ENCODE measurements at regions not wholly inside any gene's neighbourhood (a gene's known extent, or its start where the extent isn't known, plus 50 kb on each side); places are given as distances from the start of the nearest gene placed in this dataset.

GRCh38 chr3:159170436-159171003, 368.7 kb downstream of the MFSD1 start:
- DNase-seq (ENCODE audit: low read depth), result no peak

DNA sequence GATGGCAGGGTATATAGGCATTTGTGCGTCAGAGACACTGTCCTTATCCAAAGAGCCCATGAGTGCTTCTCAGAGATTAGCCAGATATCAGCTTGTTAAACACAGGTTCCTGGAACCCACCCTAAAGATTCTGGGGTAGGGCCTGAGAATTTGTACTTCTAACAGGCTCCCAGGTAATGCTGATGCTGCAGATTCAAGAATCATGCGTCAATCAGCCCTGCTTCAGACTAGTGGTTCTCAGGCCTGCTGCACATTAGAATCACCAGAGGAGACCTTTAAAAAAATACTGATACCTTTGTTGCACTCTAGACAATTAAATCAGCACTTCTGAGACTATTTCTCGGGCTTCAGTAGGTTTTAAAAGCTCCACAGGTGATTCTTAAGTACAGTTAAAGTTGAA, 369.5 kb downstream of the MFSD1 start:
- DNase-seq (ENCODE audit: low read depth), result no peak

- no peak for DNase-seq (ENCODE audit: low read depth)
Observed at GRCh38 chr3:159172473-159172872, 370.6 kb downstream of the MFSD1 start.

DNA sequence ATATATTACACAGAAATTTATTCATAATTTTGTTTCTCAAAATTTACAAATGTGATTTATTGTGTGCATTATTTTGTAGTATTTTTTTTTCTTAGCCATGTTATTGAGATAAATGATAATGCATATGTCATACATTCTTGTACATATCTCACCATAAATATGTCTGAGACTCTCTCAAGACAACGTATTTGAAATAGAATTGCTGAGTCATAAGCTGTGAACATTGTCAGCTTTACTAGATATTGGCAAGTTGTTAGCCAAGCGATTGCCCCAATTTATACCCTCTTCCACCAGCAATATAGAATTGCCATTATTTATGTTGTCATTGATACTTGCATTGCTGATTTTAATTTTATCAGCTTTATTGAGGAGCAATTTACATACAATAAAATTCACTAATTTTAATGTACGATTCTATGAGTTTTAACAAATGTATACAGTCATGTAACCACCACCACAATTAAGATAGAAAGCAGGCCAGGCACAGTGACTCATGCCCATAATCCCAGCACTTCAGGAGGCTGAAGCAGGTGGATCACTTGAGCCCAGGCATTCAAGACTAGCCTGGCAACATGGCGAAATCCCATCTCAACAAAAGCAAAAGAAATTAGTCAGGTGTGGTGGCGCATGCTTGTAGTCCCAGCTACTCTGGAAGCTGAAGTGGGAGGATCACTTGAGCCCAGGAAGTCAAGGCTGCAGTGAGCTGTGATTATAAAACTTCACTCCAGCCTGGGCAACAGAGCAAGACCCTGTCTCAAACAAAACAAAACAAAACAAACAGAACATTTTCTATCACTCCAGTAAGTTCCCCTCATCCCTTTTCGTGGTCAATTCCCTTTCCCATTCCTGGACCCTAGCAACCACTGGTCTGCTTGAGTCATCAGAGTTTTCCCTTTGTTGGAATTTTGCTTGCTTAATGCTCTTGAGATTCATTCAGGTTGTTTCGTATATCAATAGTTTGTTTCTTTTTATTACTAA, 373.1 kb downstream of the MFSD1 start:
- no peak for DNase-seq (ENCODE audit: low read depth)

- DNase-seq (ENCODE audit: low read depth), result no peak
Observed at GRCh38 chr3:159178209-159178897, 376.5 kb downstream of the MFSD1 start.

GRCh38 chr3:159182961-159183360, 381.1 kb downstream of the MFSD1 start:
- no peak for DNase-seq (ENCODE audit: low read depth)

- DNase-seq (ENCODE audit: low read depth), result no peak
Observed at GRCh38 chr3:159185443-159186050, 383.7 kb downstream of the MFSD1 start.

DNA sequence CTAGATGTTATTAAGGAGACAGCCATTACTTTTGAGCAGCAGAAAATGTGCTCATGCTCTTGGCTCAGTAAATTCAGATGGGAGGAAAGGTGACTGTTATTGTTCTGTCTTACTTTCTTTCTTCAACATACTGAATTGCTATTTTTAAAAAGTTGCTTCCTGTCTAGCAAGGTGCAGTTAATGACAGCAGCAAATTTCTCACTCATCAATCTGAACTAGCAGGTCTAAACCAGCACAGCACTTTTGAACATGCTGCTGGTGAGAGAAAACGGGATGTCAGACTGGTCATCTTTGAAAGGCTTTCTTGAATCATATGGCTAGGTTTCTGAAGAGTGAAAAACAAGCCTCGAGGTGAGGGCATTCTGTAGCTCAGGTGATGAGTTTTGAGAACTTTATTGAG, 384.7 kb downstream of the MFSD1 start:
- DNase-seq (ENCODE audit: low read depth), result no peak

GRCh38 chr3:159187232-159187631, 385.4 kb downstream of the MFSD1 start:
- no peak for DNase-seq (ENCODE audit: low read depth)

DNA sequence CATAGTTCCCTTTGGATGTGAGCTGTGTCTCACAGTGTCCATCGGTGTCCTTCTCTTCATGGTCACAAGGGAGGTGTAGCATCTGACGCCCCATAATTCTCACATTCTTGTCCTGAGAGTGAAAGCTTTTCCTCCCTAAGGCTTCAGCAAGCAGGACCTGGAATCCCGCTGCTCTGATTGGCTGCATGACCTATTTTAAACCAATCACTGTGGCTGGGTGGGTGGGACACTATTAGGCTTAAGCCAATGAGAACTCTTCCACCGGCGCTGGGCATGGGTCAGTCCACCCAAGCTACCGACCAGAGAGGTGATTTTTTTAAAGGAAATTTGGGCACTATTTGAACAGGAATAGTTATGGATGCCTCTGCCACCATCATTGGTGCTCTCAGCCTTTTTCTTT, 385.9 kb downstream of the MFSD1 start:
- no peak for DNase-seq (ENCODE audit: low read depth)

DNA sequence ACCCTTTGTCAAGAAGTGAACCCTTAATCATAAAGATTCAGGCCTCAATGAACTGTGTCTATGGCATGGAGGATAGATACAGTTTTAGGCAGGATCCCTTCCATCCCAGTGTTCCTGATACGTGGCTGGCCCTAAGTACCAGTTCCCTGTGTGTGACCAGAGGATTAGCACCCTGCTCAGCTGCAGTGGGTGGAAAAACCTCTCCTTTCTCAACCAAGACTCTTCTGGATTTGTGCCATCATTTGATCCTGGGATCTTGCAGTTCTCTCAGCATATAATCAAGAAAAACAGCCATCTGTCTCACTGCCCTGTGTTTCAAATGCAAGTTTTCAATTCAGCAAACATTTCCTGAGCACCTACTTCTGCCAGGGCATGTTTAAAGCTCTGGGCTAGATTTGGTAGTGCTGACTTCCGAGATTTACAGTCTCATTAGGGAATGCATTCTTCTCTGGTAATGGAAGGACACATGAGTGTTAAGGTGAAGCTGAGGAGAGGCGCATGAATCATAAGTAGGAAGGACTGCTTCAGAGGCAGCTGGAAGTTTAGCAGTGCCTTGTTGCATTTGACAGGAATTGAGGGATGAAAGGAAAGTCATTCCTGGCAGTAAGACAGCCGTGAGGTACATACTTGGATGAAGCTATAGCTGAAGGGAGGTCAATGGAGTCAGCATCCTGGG, 388.3 kb downstream of the MFSD1 start:
- no peak for DNase-seq (ENCODE audit: low read depth)

GRCh38 chr3:159191447-159191846, 389.6 kb downstream of the MFSD1 start:
- no peak for DNase-seq (ENCODE audit: low read depth)

GRCh38 chr3:159196359-159196758, 394.5 kb downstream of the MFSD1 start:
- DNase-seq (ENCODE audit: low read depth), result no peak

- no peak for DNase-seq (ENCODE audit: low read depth)
Observed at GRCh38 chr3:159200176-159200575, 398.3 kb downstream of the MFSD1 start.

DNA sequence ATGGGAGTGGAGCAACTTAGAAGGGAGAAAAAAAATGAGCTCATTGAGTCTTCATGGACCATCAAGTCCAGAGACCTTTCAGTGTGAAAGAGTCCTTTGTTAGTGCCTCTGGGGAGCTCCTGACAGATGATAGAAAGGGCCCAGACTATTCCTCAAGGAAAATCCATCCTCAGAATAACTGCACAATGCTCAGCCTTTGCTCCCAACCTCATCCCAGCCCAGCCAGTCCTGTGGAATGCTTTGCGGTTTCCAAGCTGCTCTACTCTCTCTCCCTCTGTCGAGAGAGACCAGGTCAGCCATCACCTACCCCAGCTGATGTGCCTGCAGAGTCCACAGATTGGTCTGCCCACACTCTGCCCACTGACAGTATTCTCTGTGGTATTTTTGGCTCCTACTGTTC, 406.2 kb downstream of the MFSD1 start:
- no peak for DNase-seq (ENCODE audit: low read depth)

GRCh38 chr3:159209459-159209858, 407.6 kb downstream of the MFSD1 start:
- DNase-seq (ENCODE audit: low read depth), result no peak

GRCh38 chr3:159210336-159210735, 408.5 kb downstream of the MFSD1 start:
- DNase-seq (ENCODE audit: low read depth), result no peak

GRCh38 chr3:159216311-159216710, 414.5 kb downstream of the MFSD1 start:
- DNase-seq (ENCODE audit: low read depth), result no peak

- DNase-seq (ENCODE audit: low read depth), result no peak
Observed at GRCh38 chr3:159219231-159219630, 417.4 kb downstream of the MFSD1 start.

- DNase-seq (ENCODE audit: low read depth), result no peak
Observed at GRCh38 chr3:159221335-159221734, 419.5 kb downstream of the MFSD1 start.

DNA sequence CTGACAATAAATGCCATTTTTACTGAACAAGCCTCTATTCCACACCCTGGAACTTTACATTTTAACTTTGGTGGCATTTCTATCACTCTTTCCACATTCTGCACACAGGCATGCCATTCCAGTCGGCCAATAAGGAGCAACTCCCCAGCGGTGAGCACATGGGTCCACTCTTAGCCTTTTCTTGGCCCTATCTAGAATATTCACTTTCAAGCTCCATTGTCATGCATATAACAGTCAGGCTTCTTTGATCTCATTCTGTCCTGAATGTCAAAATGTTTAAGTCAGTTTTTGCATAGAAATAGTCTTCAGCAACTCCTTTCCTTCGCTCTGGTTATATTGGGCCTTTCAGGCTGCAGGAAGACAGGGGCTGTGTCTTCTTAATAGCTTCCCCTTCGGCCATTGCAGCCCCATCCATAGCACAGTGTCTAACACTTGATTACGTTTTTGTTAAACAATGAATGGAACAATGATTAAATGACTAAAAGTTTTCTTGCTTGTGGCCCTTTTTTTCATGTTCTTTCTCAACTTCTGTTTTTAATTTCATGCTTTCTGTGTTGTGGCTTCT, 427.3 kb downstream of the MFSD1 start:
- no peak for DNase-seq (ENCODE audit: low read depth)

- no peak for DNase-seq (ENCODE audit: low read depth)
Observed at GRCh38 chr3:159232966-159233365, 431.1 kb downstream of the MFSD1 start.

All from T-helper 22 cell (primary cell).